ENCODE measurements at regions not wholly inside any gene's neighbourhood (a gene's known extent, or its start where the extent isn't known, plus 50 kb on each side); places are given as distances from the start of the nearest gene placed in this dataset.

DNA sequence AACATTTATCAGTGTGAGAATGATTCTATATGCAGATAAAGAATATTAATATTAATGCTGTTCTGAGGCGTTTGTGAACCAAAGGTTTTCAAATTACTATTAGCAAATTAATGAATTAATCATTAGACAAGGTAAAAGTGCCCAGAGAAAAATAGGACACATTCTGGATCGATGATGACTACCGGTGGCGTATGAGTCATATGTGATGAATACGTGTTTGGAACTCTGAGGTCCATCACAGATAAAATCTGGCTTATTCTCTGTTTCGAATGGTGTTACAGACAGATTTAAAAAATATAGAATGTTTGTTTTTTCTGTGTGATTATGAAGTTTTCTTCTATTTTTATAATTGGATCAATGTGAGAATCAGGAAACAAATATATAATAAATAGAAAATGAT lies 79.2 kb upstream of the RTL1 start:
- FAIRE-seq, result no peak
- Histone ChIP-seq H3K9ac (ENCODE audit: insufficient read depth, low read depth, low read length) (no peak overlapping the region), H3K9me3 (ENCODE audit: low read length) (no peaks in the 10 kb centered on the region), H3K4me1 (ENCODE audit: insufficient read depth, low read length) (no peaks in the 10 kb centered on the region), H3K36me3 (replicated peaks in 1 of 2; ENCODE audit: control insufficient read depth in 1 of 2, insufficient read depth in 2 of 2, low read length in 2 of 2) (no peaks in the 10 kb centered on the region), H3K4me2 (ENCODE audit: low read depth, low read length) (no peak overlapping the region), H2AFZ (ENCODE audit: low read length) (no peak overlapping the region), H3K27ac (ENCODE audit: extremely low read length, insufficient read depth, low read length) (no peak overlapping the region), H3K79me2 (ENCODE audit: insufficient read depth, low read length) (no peaks in the 10 kb centered on the region), H4K20me1 (ENCODE audit: insufficient read depth, low read length) (no peaks in the 10 kb centered on the region), H3K4me3 (replicated peaks in 1 of 3; ENCODE audit: insufficient read depth in 1 of 3, low read depth in 2 of 3, low read length in 3 of 3) (no peak overlapping the region), H3K27me3 (ENCODE audit: control insufficient read depth in 1 of 2, insufficient read depth in 2 of 2, low read length in 2 of 2) (no peaks in the 10 kb centered on the region)
- no TSS peak for BruUV-seq (replicated peaks)
- POLR2A ChIA-PET, result no interaction called here
- CTCF ChIA-PET (ENCODE audit: low intra/inter-chr PET ratio, low total read pairs), result no interaction called here
- in situ Hi-C loops (cut with HindIII; ENCODE audit: extremely low pct_ligation_motif_present, low pct_unique_long_range_greater_than_20kb) (no loop called here), intact Hi-C loops (cut with micrococcal nuclease; ENCODE audit: unreplicated experiment) (no loop called here)
- no peak for DNase-seq (ENCODE audit: low spot score)
- 17% methylated on average over 6 of the region's 6 CpGs for WGBS (ENCODE audit: low lambda C conversion rate)
- no peak for ATAC-seq
- peak; percentile 12; the same call in 1 of the 2 replicates for TF ChIP-seq FOSL2 (CRISPR knock-in tag; IDR thresholded peaks at IDR 0.05)
- TF ChIP-seq EEA1 (CRISPR knock-in tag; IDR thresholded peaks at IDR 0.05; ENCODE audit: borderline replicate concordance), result no peak
- no peak for TF ChIP-seq SIX4 (CRISPR knock-in tag; IDR thresholded peaks at IDR 0.05)
- TF ChIP-seq, protein P1, sequence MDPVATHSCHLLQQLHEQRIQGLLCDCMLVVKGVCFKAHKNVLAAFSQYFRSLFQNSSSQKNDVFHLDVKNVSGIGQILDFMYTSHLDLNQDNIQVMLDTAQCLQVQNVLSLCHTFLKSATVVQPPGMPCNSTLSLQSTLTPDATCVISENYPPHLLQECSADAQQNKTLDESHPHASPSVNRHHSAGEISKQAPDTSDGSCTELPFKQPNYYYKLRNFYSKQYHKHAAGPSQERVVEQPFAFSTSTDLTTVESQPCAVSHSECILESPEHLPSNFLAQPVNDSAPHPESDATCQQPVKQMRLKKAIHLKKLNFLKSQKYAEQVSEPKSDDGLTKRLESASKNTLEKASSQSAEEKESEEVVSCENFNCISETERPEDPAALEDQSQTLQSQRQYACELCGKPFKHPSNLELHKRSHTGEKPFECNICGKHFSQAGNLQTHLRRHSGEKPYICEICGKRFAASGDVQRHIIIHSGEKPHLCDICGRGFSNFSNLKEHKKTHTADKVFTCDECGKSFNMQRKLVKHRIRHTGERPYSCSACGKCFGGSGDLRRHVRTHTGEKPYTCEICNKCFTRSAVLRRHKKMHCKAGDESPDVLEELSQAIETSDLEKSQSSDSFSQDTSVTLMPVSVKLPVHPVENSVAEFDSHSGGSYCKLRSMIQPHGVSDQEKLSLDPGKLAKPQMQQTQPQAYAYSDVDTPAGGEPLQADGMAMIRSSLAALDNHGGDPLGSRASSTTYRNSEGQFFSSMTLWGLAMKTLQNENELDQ (CRISPR knock-in tag; IDR thresholded peaks at IDR 0.05; ENCODE audit: borderline replicate concordance), result no peak
- no peak for TF ChIP-seq MTA1 (CRISPR knock-in tag; IDR thresholded peaks at IDR 0.05; ENCODE audit: borderline replicate concordance)
- TF ChIP-seq FIP1L1 (IDR thresholded peaks at IDR 0.05; ENCODE audit: borderline replicate concordance, insufficient read depth, low read depth, low read length), result no peak

DNA sequence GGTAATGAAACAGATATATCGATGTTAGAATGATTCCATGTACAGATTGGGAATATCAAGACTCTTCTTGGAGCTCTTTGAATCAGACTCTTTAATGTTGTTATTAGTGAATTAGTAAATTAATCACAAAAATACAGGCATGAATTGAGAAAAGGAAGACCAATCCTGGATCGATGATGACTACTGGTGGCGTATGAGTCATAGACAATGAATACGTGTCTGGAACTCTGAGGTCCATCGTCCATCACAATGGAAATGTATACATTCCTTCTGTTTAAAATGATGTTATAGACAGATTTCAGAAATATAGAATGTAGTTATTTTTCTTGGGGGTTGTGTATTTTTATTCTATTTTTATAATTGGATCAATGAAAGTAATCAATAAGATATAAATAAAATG lies 80.2 kb upstream of the RTL1 start:
- Histone ChIP-seq H3K9ac (ENCODE audit: insufficient read depth, low read depth, low read length) (no peak overlapping the region), H2AFZ (ENCODE audit: low read length) (no peak overlapping the region), H3K27me3 (ENCODE audit: control insufficient read depth in 1 of 2, insufficient read depth in 2 of 2, low read length in 2 of 2) (no peaks in the 10 kb centered on the region), H3K36me3 (replicated peaks in 1 of 2; ENCODE audit: control insufficient read depth in 1 of 2, insufficient read depth in 2 of 2, low read length in 2 of 2) (no peaks in the 10 kb centered on the region), H3K4me1 (ENCODE audit: insufficient read depth, low read length) (no peaks in the 10 kb centered on the region), H3K9me3 (ENCODE audit: low read length) (no peaks in the 10 kb centered on the region), H3K4me3 (replicated peaks in 1 of 3; ENCODE audit: insufficient read depth in 1 of 3, low read depth in 2 of 3, low read length in 3 of 3) (no peak overlapping the region), H4K20me1 (ENCODE audit: insufficient read depth, low read length) (no peaks in the 10 kb centered on the region), H3K27ac (ENCODE audit: extremely low read length, insufficient read depth, low read length) (no peak overlapping the region), H3K4me2 (ENCODE audit: low read depth, low read length) (no peak overlapping the region), H3K79me2 (ENCODE audit: insufficient read depth, low read length) (no peaks in the 10 kb centered on the region)
- ATAC-seq, result no peak
- no TSS peak for BruUV-seq (replicated peaks)
- intact Hi-C loops (cut with micrococcal nuclease; ENCODE audit: unreplicated experiment) (no loop called here), in situ Hi-C loops (cut with HindIII; ENCODE audit: extremely low pct_ligation_motif_present, low pct_unique_long_range_greater_than_20kb) (no loop called here)
- ChIA-PET POLR2A (no interaction called here), CTCF (ENCODE audit: low intra/inter-chr PET ratio, low total read pairs) (no interaction called here)
- DNase-seq (ENCODE audit: low spot score), result no peak
- FAIRE-seq, result no peak
- 25% methylated on average over 5 of the region's 5 CpGs for WGBS (ENCODE audit: low lambda C conversion rate)
- TF ChIP-seq ZNF326 (CRISPR knock-in tag; IDR thresholded peaks at IDR 0.05; ENCODE audit: borderline replicate concordance), result no peak
- TF ChIP-seq CREB1 (IDR thresholded peaks at IDR 0.05), result peak; percentile 24; the same call in 1 of the 2 replicates
- no peak for TF ChIP-seq CREB1 (CRISPR knock-in tag; IDR thresholded peaks at IDR 0.05)
